ENCODE measurements at regions not wholly inside any gene's neighbourhood (a gene's known extent, or its start where the extent isn't known, plus 50 kb on each side); places are given as distances from the start of the nearest gene placed in this dataset.

- H3K4me3 ChIP-seq (ENCODE audit: control insufficient read depth, low read depth, low read length), result no peak overlapping the region
- no peak for DNase-seq (ENCODE audit: low read depth)
- TF ChIP-seq CTCF (IDR thresholded peaks at IDR 0.05; ENCODE audit: control insufficient read depth, insufficient read depth, low read depth, low read length, missing control alignments), result no peak
These were observed 59.2 kb downstream of the EMX2 start for GRCh38 chr10:117601716-117602115.

GRCh38 chr10:117603081-117603480 lies 60.5 kb downstream of the EMX2 start:
- DNase-seq (ENCODE audit: low read depth), result no peak
- H3K4me3 ChIP-seq (ENCODE audit: control insufficient read depth, low read depth, low read length), result no peak overlapping the region
- TF ChIP-seq CTCF (IDR thresholded peaks at IDR 0.05; ENCODE audit: control insufficient read depth, insufficient read depth, low read depth, low read length, missing control alignments), result no peak

- no peak for DNase-seq (ENCODE audit: low read depth)
- no peak overlapping the region for H3K4me3 ChIP-seq (ENCODE audit: control insufficient read depth, low read depth, low read length)
- TF ChIP-seq CTCF (IDR thresholded peaks at IDR 0.05; ENCODE audit: control insufficient read depth, insufficient read depth, low read depth, low read length, missing control alignments), result no peak
These were observed 61.2 kb downstream of the EMX2 start for GRCh38 chr10:117603726-117604125.

- no peak overlapping the region for H3K4me3 ChIP-seq (ENCODE audit: control insufficient read depth, low read depth, low read length)
- TF ChIP-seq CTCF (IDR thresholded peaks at IDR 0.05; ENCODE audit: control insufficient read depth, insufficient read depth, low read depth, low read length, missing control alignments), result no peak
- no peak for DNase-seq (ENCODE audit: low read depth)
These were observed 66.7 kb downstream of the EMX2 start for GRCh38 chr10:117609095-117609795.

- no peak for DNase-seq (ENCODE audit: low read depth)
- no peak for TF ChIP-seq CTCF (IDR thresholded peaks at IDR 0.05; ENCODE audit: control insufficient read depth, insufficient read depth, low read depth, low read length, missing control alignments)
- H3K4me3 ChIP-seq (ENCODE audit: control insufficient read depth, low read depth, low read length), result no peak overlapping the region
These were observed 67.2 kb downstream of the EMX2 start for GRCh38 chr10:117609796-117610170.

GRCh38 chr10:117610321-117610720 lies 67.8 kb downstream of the EMX2 start:
- no peak for DNase-seq (ENCODE audit: low read depth)
- H3K4me3 ChIP-seq (ENCODE audit: control insufficient read depth, low read depth, low read length), result no peak overlapping the region
- TF ChIP-seq CTCF (IDR thresholded peaks at IDR 0.05; ENCODE audit: control insufficient read depth, insufficient read depth, low read depth, low read length, missing control alignments), result no peak
